ENCODE measurements at regions not wholly inside any gene's neighbourhood (a gene's known extent, or its start where the extent isn't known, plus 50 kb on each side); places are given as distances from the start of the nearest gene placed in this dataset.

- H3K9me3 Mint-ChIP-seq (ENCODE audit: unreplicated experiment): peaks cover 11% of the 10 kb centered on the region
- peaks cover 16% of the 10 kb centered on the region for H3K4me1 Mint-ChIP-seq (ENCODE audit: low read depth, unreplicated experiment)
- H3K4me3 Mint-ChIP-seq (ENCODE audit: unreplicated experiment): peak overlapping the region; percentile 94
- no peak for DNase-seq
- H3K36me3 Mint-ChIP-seq (ENCODE audit: unreplicated experiment): no peaks in the 10 kb centered on the region
- H3K27ac Mint-ChIP-seq (ENCODE audit: unreplicated experiment): no peak overlapping the region
- no peak for TF ChIP-seq CTCF (IDR thresholded peaks at IDR 0.05; ENCODE audit: partially characterized antibody, unreplicated experiment)
- peaks cover 7% of the 10 kb centered on the region for H3K27me3 Mint-ChIP-seq (ENCODE audit: unreplicated experiment)
These were observed 84.1 kb downstream of the PTPDC1 start for GRCh38 chr9:94168203-94169000.

- Mint-ChIP-seq H3K36me3 (ENCODE audit: unreplicated experiment) (no peaks in the 10 kb centered on the region), H3K27me3 (ENCODE audit: unreplicated experiment) (peaks cover 7% of the 10 kb centered on the region), H3K4me1 (ENCODE audit: low read depth, unreplicated experiment) (peaks cover 23% of the 10 kb centered on the region), H3K4me3 (ENCODE audit: unreplicated experiment) (peak overlapping the region; percentile 13), H3K9me3 (ENCODE audit: unreplicated experiment) (peaks cover 11% of the 10 kb centered on the region), H3K27ac (ENCODE audit: unreplicated experiment) (no peak overlapping the region)
- TF ChIP-seq CTCF (IDR thresholded peaks at IDR 0.05; ENCODE audit: partially characterized antibody, unreplicated experiment): no peak
- DNase-seq: no peak
These were observed 85.7 kb downstream of the PTPDC1 start for GRCh38 chr9:94169968-94170367.

GRCh38 chr9:94173632-94174031 is 85.5 kb upstream of the ZNF169 start:
- TF ChIP-seq CTCF (IDR thresholded peaks at IDR 0.05; ENCODE audit: partially characterized antibody, unreplicated experiment): no peak
- Mint-ChIP-seq H3K4me3 (ENCODE audit: unreplicated experiment) (no peak overlapping the region), H3K9me3 (ENCODE audit: unreplicated experiment) (no peaks in the 10 kb centered on the region), H3K27me3 (ENCODE audit: unreplicated experiment) (no peaks in the 10 kb centered on the region), H3K36me3 (ENCODE audit: unreplicated experiment) (no peaks in the 10 kb centered on the region), H3K4me1 (ENCODE audit: low read depth, unreplicated experiment) (peaks cover 17% of the 10 kb centered on the region), H3K27ac (ENCODE audit: unreplicated experiment) (no peak overlapping the region)
- DNase-seq: no peak

GRCh38 chr9:94174164-94174563 is 84.9 kb upstream of the ZNF169 start:
- Mint-ChIP-seq H3K9me3 (ENCODE audit: unreplicated experiment) (no peaks in the 10 kb centered on the region), H3K4me1 (ENCODE audit: low read depth, unreplicated experiment) (peaks cover 16% of the 10 kb centered on the region), H3K27ac (ENCODE audit: unreplicated experiment) (no peak overlapping the region), H3K27me3 (ENCODE audit: unreplicated experiment) (no peaks in the 10 kb centered on the region), H3K4me3 (ENCODE audit: unreplicated experiment) (no peak overlapping the region), H3K36me3 (ENCODE audit: unreplicated experiment) (no peaks in the 10 kb centered on the region)
- no peak for TF ChIP-seq CTCF (IDR thresholded peaks at IDR 0.05; ENCODE audit: partially characterized antibody, unreplicated experiment)
- no peak for DNase-seq

GRCh38 chr9:94175669-94176068 is 83.4 kb upstream of the ZNF169 start:
- Mint-ChIP-seq H3K27ac (ENCODE audit: unreplicated experiment) (no peak overlapping the region), H3K4me3 (ENCODE audit: unreplicated experiment) (no peak overlapping the region), H3K4me1 (ENCODE audit: low read depth, unreplicated experiment) (peaks cover 10% of the 10 kb centered on the region), H3K36me3 (ENCODE audit: unreplicated experiment) (no peaks in the 10 kb centered on the region), H3K27me3 (ENCODE audit: unreplicated experiment) (no peaks in the 10 kb centered on the region), H3K9me3 (ENCODE audit: unreplicated experiment) (no peaks in the 10 kb centered on the region)
- no peak for DNase-seq
- no peak for TF ChIP-seq CTCF (IDR thresholded peaks at IDR 0.05; ENCODE audit: partially characterized antibody, unreplicated experiment)
